HCT116 (cell line): ENCODE measurements at regions not wholly inside any gene's neighbourhood (a gene's known extent, or its start where the extent isn't known, plus 50 kb on each side); places are given as distances from the start of the nearest gene placed in this dataset.

ENCODE experiments used
- ATAC-seq: fragments of 200-7000 bp; cut with Tn5 transposase; 2 replicates; pipeline ENCODE4 v1.9.1; 2020; ENCODE audit warnings: mild to moderate bottlenecking, moderate library complexity
- BruUV-seq: library from RNA; stranded (reverse); fragments of 400-500 nt; replicated peaks from 2 replicates; lab custom pipeline; 2021; lab: Mats Ljungman, UMichigan
- CTCF ChIA-PET: fragments of 300-600 bp; sonication (Branson Sonifier 250); formaldehyde crosslinking; loops from one replicate; lab custom pipeline; 2021; ENCODE audit warnings: antibody characterized with exemption; lab: Charles Lee
- POLR2A ChIA-PET: fragments of 300-600, 350-600 bp; sonication (Branson Sonifier 250); formaldehyde crosslinking; loops from one replicate; lab custom pipeline; 2021; ENCODE audit warnings: antibody characterized with exemption; lab: Charles Lee
- RAD21 ChIA-PET, 2 experiments: fragments of 300-600 bp; sonication (Branson Sonifier 250); formaldehyde crosslinking; loops; one replicate each; lab custom pipeline; 2023; ENCODE audit warnings: low total read pairs in 2 of 2; ENCODE audit not compliant: uncharacterized antibody in 2 of 2, unreplicated experiment in 2 of 2, low non-redundant PET in 1 of 2; lab: Charles Lee
- DNase-seq: peaks from one replicate; pipeline ENCODE4 v3.0.0-alpha.2; 2010; ENCODE audit warnings: low read depth, low spot score
- H2AFZ ChIP-seq: fragments of 200-600 bp; shearing (Covaris generic), sonication (generic); 2 replicates; pipeline ENCODE4 v1.6.1; 2017; ENCODE audit warnings: low read depth, mixed run types, mixed read lengths, antibody characterized with exemption, low read length; ENCODE audit not compliant: poor library complexity, severe bottlenecking
- H3K27ac ChIP-seq: 2 replicates; pipeline ENCODE4 v1.5.1; 2012; ENCODE audit warnings: low read depth, low read length
- H3K27me3 ChIP-seq: fragments of 200-600 bp; sonication (generic); 2 replicates; pipeline ENCODE4 v1.6.1; 2016; ENCODE audit warnings: mixed run types, low read length, mixed read lengths; ENCODE audit not compliant: insufficient read depth
- H3K36me3 ChIP-seq, 2 experiments: fragments of 200-500 bp in 1 of 2; fragments of 200-600 bp in 1 of 2; sonication (Bioruptor generic) in 1 of 2; sonication (generic) in 1 of 2; 2 replicates each; pipeline versions ENCODE4 v1.5.1 to v1.6.1; 2014 to 2016; ENCODE audit warnings: low read length in 2 of 2, inconsistent platforms in 1 of 2, mixed read lengths in 1 of 2, mixed run types in 1 of 2; ENCODE audit not compliant: insufficient read depth in 2 of 2, control insufficient read depth in 1 of 2
- H3K4me1 ChIP-seq, 2 experiments: fragments of 200-600 bp in 1 of 2; sonication (generic) in 1 of 2; 2 replicates each; pipeline versions ENCODE4 v1.5.1 to v1.6.1; 2012 to 2017; ENCODE audit warnings: low read length in 2 of 2, inconsistent platforms in 1 of 2, mild to moderate bottlenecking in 1 of 2, mixed read lengths in 1 of 2, mixed run types in 1 of 2, moderate library complexity in 1 of 2; ENCODE audit not compliant: insufficient read depth in 2 of 2, control insufficient read depth in 1 of 2
- H3K4me2 ChIP-seq: fragments of 200-600 bp; sonication (generic); 2 replicates; pipeline ENCODE4 v1.6.1; 2017; ENCODE audit warnings: mixed run types, low read length, mixed read lengths
- H3K4me3 ChIP-seq, 2 experiments: fragments of 200-600 bp in 1 of 2; sonication (generic) in 1 of 2; replicated peaks in 1 of 2; 2 replicates each; pipeline ENCODE4 v1.5.1; 2011 to 2016; ENCODE audit warnings: low read length in 2 of 2, control low read depth in 1 of 2, low read depth in 1 of 2, mild to moderate bottlenecking in 1 of 2, mixed read lengths in 1 of 2, mixed run types in 1 of 2
- H3K79me2 ChIP-seq: fragments of 200-600 bp; sonication (generic); 2 replicates; pipeline ENCODE4 v1.6.1; 2017; ENCODE audit warnings: mild to moderate bottlenecking, mixed run types, low read length, moderate library complexity, mixed read lengths; ENCODE audit not compliant: insufficient read depth
- H3K9ac ChIP-seq: fragments of 200-600 bp; sonication (generic); 2 replicates; pipeline ENCODE4 v1.6.1; 2016; ENCODE audit warnings: low read length, mixed read lengths
- H3K9me2 ChIP-seq: fragments of 200-600 bp; sonication (generic), shearing (Covaris generic); 2 replicates; pipeline ENCODE4 v1.6.1; 2017; ENCODE audit warnings: mixed run types, mild to moderate bottlenecking, moderate library complexity; ENCODE audit not compliant: insufficient read depth
- H3K9me3 ChIP-seq, 2 experiments: fragments of 200-500 bp in 1 of 2; fragments of 200-600 bp in 1 of 2; sonication (Bioruptor generic) in 1 of 2; sonication (generic) in 1 of 2; 2 replicates each; pipeline ENCODE4 v1.6.1; 2014 to 2017; ENCODE audit warnings: low read length in 2 of 2, mixed read lengths in 2 of 2, inconsistent platforms in 1 of 2, low read depth in 1 of 2, mild to moderate bottlenecking in 1 of 2, mixed run types in 1 of 2, moderate library complexity in 1 of 2; ENCODE audit not compliant: control insufficient read depth in 1 of 2, insufficient read depth in 1 of 2
- H4K20me1 ChIP-seq: fragments of 200-600 bp; sonication (generic), shearing (Covaris generic); 2 replicates; pipeline ENCODE4 v1.6.1; 2017; ENCODE audit warnings: mixed run types, mild to moderate bottlenecking, moderate library complexity; ENCODE audit not compliant: insufficient read depth
- CBX3 ChIP-seq: IDR thresholded peaks from 2 replicates; pipeline ENCODE4 v1.6.1; 2012; ENCODE audit warnings: low read depth
- EZH2 ChIP-seq: fragments of 200-600 bp; sonication (generic); IDR thresholded peaks from 2 replicates; pipeline ENCODE4 v1.6.1; 2017; ENCODE audit warnings: antibody characterized with exemption, mixed run types
- EZH2phosphoT487 ChIP-seq: fragments of 200-600 bp; IDR thresholded peaks from 2 replicates; pipeline ENCODE4 v1.6.1; 2018; ENCODE audit warnings: antibody characterized with exemption, borderline replicate concordance
- FOSL1 ChIP-seq: IDR thresholded peaks from 2 replicates; pipeline ENCODE4 v1.6.1; 2012; ENCODE audit warnings: low read depth
- JUND ChIP-seq: IDR thresholded peaks from 2 replicates; pipeline ENCODE4 v1.6.1; 2012
- MAX ChIP-seq: IDR thresholded peaks from 2 replicates; pipeline ENCODE4 v1.6.1; 2012
- POLR2A ChIP-seq: IDR thresholded peaks from 2 replicates; pipeline ENCODE4 v1.7.0; 2011; ENCODE audit warnings: borderline replicate concordance; ENCODE audit not compliant: insufficient read depth, insufficient read length; ENCODE audit errors: extremely low read depth
- POLR2AphosphoS5 ChIP-seq: IDR thresholded peaks from 2 replicates; pipeline ENCODE4 v1.6.1; 2011; ENCODE audit warnings: mild to moderate bottlenecking, low read depth, low read length, moderate library complexity
- REST ChIP-seq: IDR thresholded peaks from 2 replicates; pipeline ENCODE4 v1.6.1; 2012; ENCODE audit warnings: low read depth
- SIN3A ChIP-seq: IDR thresholded peaks from 2 replicates; pipeline ENCODE4 v1.6.1; 2012; ENCODE audit warnings: low read depth
- SRF ChIP-seq: IDR thresholded peaks from 2 replicates; pipeline ENCODE4 v1.6.1; 2012; ENCODE audit warnings: low read depth
- YY1 ChIP-seq: IDR thresholded peaks from 2 replicates; pipeline ENCODE4 v1.6.1; 2011; ENCODE audit warnings: low read length, low read depth, moderate library complexity, mild to moderate bottlenecking; ENCODE audit not compliant: insufficient replicate concordance; ENCODE audit errors: extremely low read depth
- ZFX ChIP-seq: fragments of 450-650 bp; IDR thresholded peaks from 2 replicates; pipeline ENCODE4 v1.6.1; 2017
- ZNF274 ChIP-seq: fragments of 200-500 bp; sonication (Bioruptor generic); IDR thresholded peaks from 2 replicates; pipeline ENCODE4 v1.6.1; 2014; ENCODE audit warnings: mild to moderate bottlenecking, low read depth, low read length, inconsistent platforms
- intact Hi-C: fragments of 100-400 bp; cut with micrococcal nuclease; formaldehyde crosslinking; loops from 2 replicates; pipeline ENCODE4 v1.10.0; 2022

GRCh38 chr2:217151509-217152206 is 291.8 kb upstream of the TNP1 start:
- Histone ChIP-seq H2AFZ (no peak overlapping the region), H3K27me3 (peaks cover 69% of the 10 kb centered on the region), H3K9ac (no peak overlapping the region), H3K27ac (no peak overlapping the region), H3K4me3 (no peak overlapping the region), H3K9me3 (no peaks in the 10 kb centered on the region), H3K79me2 (no peaks in the 10 kb centered on the region)
- ChIA-PET POLR2A (no interaction called here), RAD21 (no interaction called here)
- no TSS peak for BruUV-seq
- TF ChIP-seq JUND, result no peak
- TF ChIP-seq SRF, result no peak
- TF ChIP-seq POLR2A, result no peak
- no peak for TF ChIP-seq FOSL1
- no peak for TF ChIP-seq REST
- no peak for TF ChIP-seq EZH2phosphoT487
- TF ChIP-seq ZFX, result no peak
- TF ChIP-seq YY1, result no peak
- TF ChIP-seq MAX, result no peak
- no peak for TF ChIP-seq EZH2
- no peak for TF ChIP-seq SIN3A
- TF ChIP-seq ZNF274, result no peak
- no peak for TF ChIP-seq POLR2AphosphoS5
- TF ChIP-seq CBX3, result no peak
- TF ChIP-seq, all 23 proteins: peak for 0
- DNase-seq (no peak), ATAC-seq (no peak)
- Histone ChIP-seq H3K4me1 (no peaks in the 10 kb centered on the region), H3K36me3 (no peaks in the 10 kb centered on the region), H3K4me2 (no peak overlapping the region), H4K20me1 (no peaks in the 10 kb centered on the region), H3K9me2 (no peaks in the 10 kb centered on the region)
- CTCF ChIA-PET, result no interaction called here
- intact Hi-C loops, result no loop called here
